Liver (tissue), 8 donors: ENCODE measurements at regions not wholly inside any gene's neighbourhood (a gene's known extent, or its start where the extent isn't known, plus 50 kb on each side); places are given as distances from the start of the nearest gene placed in this dataset.

Source experiments
- DNase-seq: peaks from one replicate; pipeline ENCODE4 v3.0.0-alpha.2; 2017; ENCODE audit warnings: low spot score
- H3K27ac ChIP-seq, 2 donors: one replicate each; pipeline ENCODE4 v1.7.0; 2013; ENCODE audit warnings: inconsistent platforms in 2 of 2, low read length in 2 of 2, control low read depth in 1 of 2, low read depth in 1 of 2, mild to moderate bottlenecking in 1 of 2
- H3K27me3 ChIP-seq, 4 donors: one replicate each; pipeline versions ENCODE4 v1.6.1 to v1.7.0; 2013; ENCODE audit warnings: low read length in 3 of 4, inconsistent platforms in 1 of 4, mild to moderate bottlenecking in 1 of 4, moderate library complexity in 1 of 4; ENCODE audit not compliant: control insufficient read depth in 4 of 4, insufficient read depth in 4 of 4
- H3K36me3 ChIP-seq, 4 donors: one replicate each; pipeline versions ENCODE4 v1.6.1 to v1.7.0; 2013; ENCODE audit warnings: low read length in 3 of 4, mild to moderate bottlenecking in 3 of 4, low read depth in 1 of 4, moderate library complexity in 1 of 4; ENCODE audit not compliant: control insufficient read depth in 4 of 4, insufficient read depth in 3 of 4
- H3K4me1 ChIP-seq, 4 donors: one replicate each; pipeline versions ENCODE4 v1.6.1 to v1.7.0; 2013; ENCODE audit warnings: low read length in 3 of 4, mild to moderate bottlenecking in 3 of 4, moderate library complexity in 1 of 4; ENCODE audit not compliant: control insufficient read depth in 4 of 4, insufficient read depth in 4 of 4
- H3K4me3 ChIP-seq, 3 donors: one replicate each; pipeline versions ENCODE4 v1.6.1 to v1.7.0; 2013; ENCODE audit warnings: low read length in 3 of 3, control low read depth in 1 of 3, low read depth in 1 of 3, mild to moderate bottlenecking in 1 of 3
- H3K9ac ChIP-seq, 2 donors: one replicate each; pipeline ENCODE4 v1.7.0; 2013; ENCODE audit warnings: low read length in 2 of 2, mild to moderate bottlenecking in 2 of 2, moderate library complexity in 2 of 2, control low read depth in 1 of 2, low read depth in 1 of 2
- H3K9me3 ChIP-seq, 4 donors: one replicate each; pipeline versions ENCODE4 v1.6.1 to v1.7.0; 2013; ENCODE audit warnings: low read length in 3 of 4; ENCODE audit not compliant: control insufficient read depth in 4 of 4
- ATF3 ChIP-seq: IDR thresholded peaks from 2 replicates; pipeline ENCODE4 v1.6.1; 2016; ENCODE audit warnings: antibody characterized with exemption
- CTCF ChIP-seq: fragments of 150-350 bp; IDR thresholded peaks from 2 replicates; pipeline ENCODE4 v1.5.1; 2017; ENCODE audit warnings: improper control_type of control experiment, low read depth, low read length; ENCODE audit not compliant: missing input control
- EGR1 ChIP-seq, 2 donors: IDR thresholded peaks; 2 replicates each; pipeline ENCODE4 v1.6.1; 2016 to 2018; ENCODE audit warnings: antibody characterized with exemption in 2 of 2, low read depth in 2 of 2
- FOXA1 ChIP-seq: IDR thresholded peaks from 2 replicates; pipeline ENCODE4 v1.6.1; 2016; ENCODE audit warnings: antibody characterized with exemption
- FOXA2 ChIP-seq: IDR thresholded peaks from 2 replicates; pipeline ENCODE4 v1.6.1; 2016; ENCODE audit warnings: antibody characterized with exemption
- GABPA ChIP-seq, 2 donors: IDR thresholded peaks in 1 of 2; conservative IDR thresholded peaks in 1 of 2; 2 replicates each; pipeline ENCODE4 v1.6.1; 2016; ENCODE audit warnings: antibody characterized with exemption in 2 of 2, mild to moderate bottlenecking in 1 of 2, moderate library complexity in 1 of 2
- HNF4A ChIP-seq, 2 donors: conservative IDR thresholded peaks; 2 replicates each; pipeline ENCODE4 v1.6.1; 2016; ENCODE audit warnings: antibody characterized with exemption in 2 of 2, mild to moderate bottlenecking in 2 of 2
- HNF4G ChIP-seq: IDR thresholded peaks from 2 replicates; pipeline ENCODE4 v1.6.1; 2016; ENCODE audit warnings: antibody characterized with exemption
- JUND ChIP-seq, 2 donors: IDR thresholded peaks; 2 replicates each; pipeline ENCODE4 v1.6.1; 2016; ENCODE audit warnings: antibody characterized with exemption in 2 of 2
- MAX ChIP-seq: IDR thresholded peaks from 2 replicates; pipeline ENCODE4 v1.6.1; 2016; ENCODE audit warnings: antibody characterized with exemption
- NR2F2 ChIP-seq: IDR thresholded peaks from 2 replicates; pipeline ENCODE4 v1.6.1; 2016; ENCODE audit warnings: antibody characterized with exemption
- REST ChIP-seq: IDR thresholded peaks from 2 replicates; pipeline ENCODE4 v1.6.1; 2016; ENCODE audit warnings: antibody characterized with exemption, mild to moderate bottlenecking
- RXRA ChIP-seq, 2 donors: IDR thresholded peaks; 2 replicates each; pipeline ENCODE4 v1.6.1; 2017 to 2018; ENCODE audit warnings: antibody characterized with exemption in 2 of 2, mild to moderate bottlenecking in 1 of 2
- SP1 ChIP-seq: IDR thresholded peaks from 2 replicates; pipeline ENCODE4 v1.6.1; 2018; ENCODE audit warnings: antibody characterized with exemption, mild to moderate bottlenecking
- TAF1 ChIP-seq: conservative IDR thresholded peaks from 2 replicates; pipeline ENCODE4 v1.6.1; 2016; ENCODE audit warnings: antibody characterized with exemption, mild to moderate bottlenecking
- YY1 ChIP-seq: IDR thresholded peaks from 2 replicates; pipeline ENCODE4 v1.6.1; 2016; ENCODE audit warnings: antibody characterized with exemption, mild to moderate bottlenecking
- ZBTB33 ChIP-seq: IDR thresholded peaks from 2 replicates; pipeline ENCODE4 v1.6.1; 2016; ENCODE audit warnings: antibody characterized with exemption
- WGBS: extraction: QIAGEN DNeasy Blood & Tissue Kit; methylation state at CpG from one replicate; pipeline ENCODE4 v1.1.7; 2013; 5-methylcytosine and 5-hydroxymethylcytosine counted together
- donor health status: healthy.
- donor health status: healthy.
- donor health status: healthy.
- donor health status: healthy.
- donor health status: healthy.

GRCh38 chr7:17689361-17689902 is 250.9 kb downstream of the SNX13 start:
- H3K4me3 ChIP-seq: no peak overlapping the region
- DNase-seq: no peak
- no peaks in the 10 kb centered on the region for H3K27me3 ChIP-seq
- TF ChIP-seq GABPA (IDR thresholded peaks at IDR 0.05 in 1 of 2, conservative IDR thresholded peaks at IDR 0.05 in 1 of 2) (no peak), MAX (no peak), FOXA1 (no peak), EGR1 (IDR thresholded peaks at IDR 0.05; ENCODE audit: low read depth in 2 of 2) (no peak), RXRA (IDR thresholded peaks at IDR 0.05) (peak in 1 of 2 donors; percentile 52), TAF1 (no peak), SP1 (no peak), REST (peak; percentile 97), HNF4G (no peak), FOXA2 (no peak), NR2F2 (no peak), YY1 (no peak), HNF4A (conservative IDR thresholded peaks at IDR 0.05) (peak in 1 of 2 donors; percentile 11), CTCF (no peak), JUND (IDR thresholded peaks at IDR 0.05) (no peak), ZBTB33 (no peak), ATF3 (no peak)
- no peak overlapping the region for H3K27ac ChIP-seq
- H3K36me3 ChIP-seq: no peaks in the 10 kb centered on the region
- H3K4me1 ChIP-seq: peaks cover 0 to 5% (median 0%) of the 10 kb centered on the region in 4 donors
- 55% methylated on average over 5 of the region's 5 CpGs for WGBS
- H3K9me3 ChIP-seq: no peaks in the 10 kb centered on the region
- no peak overlapping the region for H3K9ac ChIP-seq
